SU-DHL-6 (cell line): ENCODE measurements at regions not wholly inside any gene's neighbourhood (a gene's known extent, or its start where the extent isn't known, plus 50 kb on each side); places are given as distances from the start of the nearest gene placed in this dataset.

ENCODE experiments used
- EZH2phosphoT487 ChIP-seq: fragments of 200-600 bp; sonication (generic), shearing (Covaris generic); conservative IDR thresholded peaks from 2 replicates; pipeline ENCODE4 v1.6.1; 2018; ENCODE audit warnings: mild to moderate bottlenecking, antibody characterized with exemption, low read length, moderate library complexity, mixed read lengths
- TF ChIP-seq, protein P1 (sequence below): fragments of 200-600 bp; sonication (generic); IDR thresholded peaks from one replicate; pipeline ENCODE4 v1.5.1; 2017; ENCODE audit warnings: antibody characterized with exemption, mild to moderate bottlenecking, low read length, moderate library complexity; ENCODE audit not compliant: insufficient read depth, poor library complexity, severe bottlenecking

DNA sequence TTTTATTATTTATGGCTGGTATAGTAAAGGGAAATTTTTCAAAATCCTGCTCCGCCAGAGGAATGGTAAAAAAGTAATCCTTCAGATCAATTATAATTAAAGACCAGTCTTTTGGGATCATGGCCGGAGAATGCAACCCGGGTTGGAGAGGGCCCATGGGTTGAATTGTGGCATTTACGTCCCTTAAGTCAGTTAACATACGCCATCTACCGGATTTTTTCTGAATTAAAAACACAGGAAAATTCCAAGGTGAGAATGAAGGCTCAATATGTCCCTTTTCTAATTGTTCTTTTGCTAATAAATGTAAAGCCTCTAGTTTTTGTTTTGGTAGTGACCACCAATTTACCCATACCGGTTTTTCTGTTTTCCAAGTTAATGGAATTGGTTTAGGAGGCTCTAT, 602.8 kb downstream of the ALG10 start:
- TF ChIP-seq, protein P1, sequence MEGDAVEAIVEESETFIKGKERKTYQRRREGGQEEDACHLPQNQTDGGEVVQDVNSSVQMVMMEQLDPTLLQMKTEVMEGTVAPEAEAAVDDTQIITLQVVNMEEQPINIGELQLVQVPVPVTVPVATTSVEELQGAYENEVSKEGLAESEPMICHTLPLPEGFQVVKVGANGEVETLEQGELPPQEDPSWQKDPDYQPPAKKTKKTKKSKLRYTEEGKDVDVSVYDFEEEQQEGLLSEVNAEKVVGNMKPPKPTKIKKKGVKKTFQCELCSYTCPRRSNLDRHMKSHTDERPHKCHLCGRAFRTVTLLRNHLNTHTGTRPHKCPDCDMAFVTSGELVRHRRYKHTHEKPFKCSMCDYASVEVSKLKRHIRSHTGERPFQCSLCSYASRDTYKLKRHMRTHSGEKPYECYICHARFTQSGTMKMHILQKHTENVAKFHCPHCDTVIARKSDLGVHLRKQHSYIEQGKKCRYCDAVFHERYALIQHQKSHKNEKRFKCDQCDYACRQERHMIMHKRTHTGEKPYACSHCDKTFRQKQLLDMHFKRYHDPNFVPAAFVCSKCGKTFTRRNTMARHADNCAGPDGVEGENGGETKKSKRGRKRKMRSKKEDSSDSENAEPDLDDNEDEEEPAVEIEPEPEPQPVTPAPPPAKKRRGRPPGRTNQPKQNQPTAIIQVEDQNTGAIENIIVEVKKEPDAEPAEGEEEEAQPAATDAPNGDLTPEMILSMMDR = peak; percentile 45
- no peak for TF ChIP-seq EZH2phosphoT487
